IMR-90 (cell line): ENCODE measurements at regions not wholly inside any gene's neighbourhood (a gene's known extent, or its start where the extent isn't known, plus 50 kb on each side); places are given as distances from the start of the nearest gene placed in this dataset.

Source experiments
- ATAC-seq: fragments of 200-7000 bp; cut with Tn5 transposase; 2 replicates; pipeline ENCODE4 v1.9.1; 2020; ENCODE audit warnings: low read depth, mild to moderate bottlenecking, moderate library complexity
- BruUV-seq: library from RNA; stranded (reverse); fragments of 400-500 nt; replicated peaks from 2 replicates; lab custom pipeline; 2021; lab: Mats Ljungman, UMichigan
- CTCF ChIA-PET: fragments of 300-600 bp; formaldehyde crosslinking; extraction: SDS; loops from one replicate; lab custom pipeline; 2021; ENCODE audit warnings: antibody characterized with exemption; lab: Yijun Ruan, JAX
- POLR2A ChIA-PET: fragments of 300-600 bp; sonication (Branson Sonifier 250); formaldehyde crosslinking; loops from one replicate; lab custom pipeline; 2022; ENCODE audit warnings: antibody characterized with exemption; ENCODE audit not compliant: unreplicated experiment; lab: Charles Lee
- DNase-seq: peaks from one replicate; pipeline ENCODE4 v3.0.0; 2013
- H2AFZ ChIP-seq: replicated peaks from 2 replicates; pipeline ENCODE3; 2013; ENCODE audit warnings: low read length, mild to moderate bottlenecking; ENCODE audit not compliant: poor library complexity
- H2AK5ac ChIP-seq: 2 replicates; pipeline ENCODE4 v1.6.1; 2013; ENCODE audit warnings: low read depth, low read length, inconsistent platforms
- H2AK9ac ChIP-seq: replicated peaks from 2 replicates; pipeline ENCODE3; 2013; ENCODE audit warnings: mild to moderate bottlenecking, low read depth, low read length, moderate library complexity; ENCODE audit not compliant: poor library complexity
- H2BK120ac ChIP-seq: 2 replicates; pipeline ENCODE4 v1.6.1; 2013; ENCODE audit warnings: low read depth, low read length, inconsistent platforms
- H2BK15ac ChIP-seq: 3 replicates; pipeline ENCODE4 v1.6.1; 2013; ENCODE audit warnings: low read depth, low read length, inconsistent platforms
- H2BK20ac ChIP-seq: 2 replicates; pipeline ENCODE4 v1.6.1; 2013; ENCODE audit warnings: low read depth, mild to moderate bottlenecking, inconsistent platforms, low read length, moderate library complexity
- H2BK5ac ChIP-seq: 2 replicates; pipeline ENCODE4 v1.6.1; 2013; ENCODE audit warnings: mild to moderate bottlenecking, low read depth, low read length, inconsistent platforms; ENCODE audit not compliant: poor library complexity, severe bottlenecking
- H3K14ac ChIP-seq: replicated peaks from 2 replicates; pipeline ENCODE4 v1.6.1; 2013; ENCODE audit warnings: low read depth, low read length, inconsistent platforms
- H3K18ac ChIP-seq: 2 replicates; pipeline ENCODE4 v1.6.1; 2013; ENCODE audit warnings: low read depth, low read length, control low read depth
- H3K23ac ChIP-seq: 2 replicates; pipeline ENCODE4 v1.6.1; 2013; ENCODE audit warnings: low read depth, low read length, inconsistent platforms
- H3K27ac ChIP-seq: 2 replicates; pipeline ENCODE4 v1.5.1; 2013; ENCODE audit warnings: mild to moderate bottlenecking, control low read depth, low read length; ENCODE audit not compliant: insufficient read depth
- H3K27me3 ChIP-seq: 2 replicates; pipeline ENCODE4 v1.6.1; 2013; ENCODE audit warnings: low read length; ENCODE audit not compliant: control insufficient read depth, insufficient read depth
- H3K36me3 ChIP-seq: 2 replicates; pipeline ENCODE4 v1.6.1; 2013; ENCODE audit warnings: low read length, mixed read lengths; ENCODE audit not compliant: control insufficient read depth, insufficient read depth
- H3K4ac ChIP-seq: 2 replicates; pipeline ENCODE4 v1.6.1; 2013; ENCODE audit warnings: low read depth, low read length, inconsistent platforms
- H3K4me1 ChIP-seq: 2 replicates; pipeline ENCODE4 v1.6.1; 2013; ENCODE audit warnings: low read length, mixed read lengths; ENCODE audit not compliant: control insufficient read depth, insufficient read depth
- H3K4me2 ChIP-seq: 2 replicates; pipeline ENCODE4 v1.6.1; 2013; ENCODE audit warnings: low read depth, mild to moderate bottlenecking, control low read depth, low read length, moderate library complexity
- H3K4me3 ChIP-seq: 2 replicates; pipeline ENCODE4 v1.5.1; 2013; ENCODE audit warnings: low read depth, mild to moderate bottlenecking, control low read depth, low read length, moderate library complexity; ENCODE audit not compliant: insufficient read depth
- H3K56ac ChIP-seq: 2 replicates; pipeline ENCODE4 v1.6.1; 2013; ENCODE audit warnings: low read length, inconsistent platforms; ENCODE audit not compliant: insufficient read depth; ENCODE audit errors: extremely low read depth
- H3K79me1 ChIP-seq, 2 experiments: 2 replicates each; pipeline ENCODE4 v1.6.1; 2013; ENCODE audit warnings: low read length in 2 of 2, inconsistent platforms in 1 of 2, low read depth in 1 of 2
- H3K9ac ChIP-seq: 2 replicates; pipeline ENCODE4 v1.6.1; 2013; ENCODE audit warnings: low read depth, low read length, control low read depth
- H3K9me1 ChIP-seq: 2 replicates; pipeline ENCODE4 v1.6.1; 2013; ENCODE audit warnings: low read length, inconsistent platforms; ENCODE audit not compliant: insufficient read depth
- H3K9me3 ChIP-seq: 2 replicates; pipeline ENCODE4 v1.6.1; 2013; ENCODE audit warnings: low read length; ENCODE audit not compliant: control insufficient read depth, insufficient read depth
- H4K20me1 ChIP-seq: 2 replicates; pipeline ENCODE4 v1.6.1; 2013; ENCODE audit warnings: low read length, inconsistent platforms; ENCODE audit not compliant: insufficient read depth
- H4K5ac ChIP-seq: 2 replicates; pipeline ENCODE4 v1.6.1; 2013; ENCODE audit warnings: mild to moderate bottlenecking, low read depth, low read length, control low read depth
- H4K8ac ChIP-seq, 2 experiments: 2 replicates each; pipeline ENCODE4 v1.6.1; 2013; ENCODE audit warnings: low read depth in 2 of 2, low read length in 2 of 2, control low read depth in 1 of 2, inconsistent platforms in 1 of 2
- H4K91ac ChIP-seq: 2 replicates; pipeline ENCODE4 v1.6.1; 2013; ENCODE audit warnings: low read depth, low read length, inconsistent platforms; ENCODE audit not compliant: insufficient read depth
- BHLHE40 ChIP-seq: fragments of 150-350 bp; IDR thresholded peaks from 2 replicates; pipeline ENCODE4 v1.6.1; 2016; ENCODE audit warnings: mild to moderate bottlenecking, low read depth, low read length
- CHD1 ChIP-seq: IDR thresholded peaks from 2 replicates; pipeline ENCODE4 v1.6.1; 2012; ENCODE audit warnings: low read depth, low read length, improper control_type of control experiment
- CTCF ChIP-seq: conservative IDR thresholded peaks from 2 replicates; pipeline ENCODE4 v1.5.1; 2012; ENCODE audit warnings: mild to moderate bottlenecking, low read depth, low read length, improper control_type of control experiment
- MAZ ChIP-seq: IDR thresholded peaks from 2 replicates; pipeline ENCODE4 v1.6.1; 2012; ENCODE audit warnings: low read depth, mild to moderate bottlenecking, low read length, improper control_type of control experiment, moderate library complexity, borderline replicate concordance
- MXI1 ChIP-seq: IDR thresholded peaks from 2 replicates; pipeline ENCODE4 v1.6.1; 2012; ENCODE audit warnings: low read depth, mild to moderate bottlenecking, low read length, moderate library complexity, borderline replicate concordance
- POLR2A ChIP-seq: IDR thresholded peaks from 2 replicates; pipeline ENCODE4 v1.6.1; 2012; ENCODE audit warnings: mild to moderate bottlenecking, low read depth, low read length
- RAD21 ChIP-seq: IDR thresholded peaks from 2 replicates; pipeline ENCODE4 v1.6.1; 2012; ENCODE audit warnings: low read length, improper control_type of control experiment
- USF2 ChIP-seq: fragments of 150-350 bp; IDR thresholded peaks from 2 replicates; pipeline ENCODE4 v1.6.1; 2017; ENCODE audit warnings: mild to moderate bottlenecking, antibody characterized with exemption, low read length, low read depth
- WGBS, 2 experiments: methylation state at CpG; one replicate each; pipeline versions ENCODE4 v1.1.5 to v1.1.7; 2013; ENCODE audit warnings: missing lambda C conversion rate in 2 of 2; ENCODE audit not compliant: insufficient read length in 1 of 2; ENCODE audit errors: extremely low coverage in 2 of 2; 5-methylcytosine and 5-hydroxymethylcytosine counted together
- dilution Hi-C: fragments of 300-500 bp; cut with HindIII; formaldehyde crosslinking; loops from one replicate; pipeline ENCODE4 v1.14.3; 2018; ENCODE audit warnings: low sequenced_read_pairs; ENCODE audit not compliant: unreplicated experiment
- in situ Hi-C: fragments of 300-500 bp; cut with MboI; formaldehyde crosslinking; loops from 3 replicates; pipeline ENCODE4 v1.14.3; 2019; ENCODE audit warnings: low sequenced_read_pairs, inconsistent platforms, mixed read lengths
- intact Hi-C: fragments of 100-400 bp; cut with micrococcal nuclease; formaldehyde crosslinking; loops from 2 replicates; pipeline ENCODE4 v1.10.0; 2022

- intact Hi-C loops (loop anchor here (10.0 kb wide), 1 partner anchor 1322 kb away; no protein-coding TSS in a partner anchor), dilution Hi-C loops (no loop called here), in situ Hi-C loops (loop anchor here (25.0 kb wide), 1 partner anchor 1329 kb away; the partner anchor contains the start of gene MMADHC)
- no peaks in the 10 kb centered on the region for H3K36me3 ChIP-seq
- H3K23ac ChIP-seq = no peak overlapping the region
- no peak overlapping the region; the same call in 1 of the 2 replicates for H3K14ac ChIP-seq
- no peak overlapping the region for H3K4me3 ChIP-seq
- no peak overlapping the region for H3K56ac ChIP-seq
- DNase-seq (peak; percentile 37), ATAC-seq (no peak)
- H4K91ac ChIP-seq = no peak overlapping the region
- H2BK120ac ChIP-seq = no peak overlapping the region
- H2AK5ac ChIP-seq = peak overlapping the region; percentile 0; the same call in 1 of the 2 replicates
- H2BK5ac ChIP-seq = no peak overlapping the region
- H3K27ac ChIP-seq = no peak overlapping the region
- no peaks in the 10 kb centered on the region for H3K79me1 ChIP-seq
- H3K9ac ChIP-seq = no peak overlapping the region
- no peak for TF ChIP-seq RAD21
- TF ChIP-seq POLR2A = no peak
- no peak for TF ChIP-seq CTCF
- TF ChIP-seq CHD1 = no peak
- TF ChIP-seq USF2 = no peak
- TF ChIP-seq BHLHE40 = no peak
- TF ChIP-seq MXI1 = no peak
- no peak for TF ChIP-seq MAZ
- CTCF ChIA-PET = no interaction called here
- H3K9me3 ChIP-seq = no peaks in the 10 kb centered on the region
- H3K4me1 ChIP-seq = peaks cover 7% of the 10 kb centered on the region
- no peak overlapping the region for H3K4me2 ChIP-seq
- no CpG with 5 or more reads among the region's 8 CpGs for WGBS, 2 experiments
- no peak overlapping the region for H2AFZ ChIP-seq
- no peak overlapping the region for H4K5ac ChIP-seq
- H3K27me3 ChIP-seq = no peaks in the 10 kb centered on the region
- H3K9me1 ChIP-seq = no peaks in the 10 kb centered on the region
- H3K4ac ChIP-seq = no peak overlapping the region
- no peak overlapping the region for H2AK9ac ChIP-seq
- POLR2A ChIA-PET = no interaction called here
- no peak overlapping the region for H3K18ac ChIP-seq
- H2BK15ac ChIP-seq = no peak overlapping the region
- H4K8ac ChIP-seq = no peak overlapping the region
- H2BK20ac ChIP-seq = no peak overlapping the region
- no peaks in the 10 kb centered on the region for H4K20me1 ChIP-seq
- no TSS peak for BruUV-seq
Measured at GRCh38 chr2:150916467-150917396, 344.9 kb downstream of the RBM43 start.
